HG02938 (cell line): ENCODE measurements at regions not wholly inside any gene's neighbourhood (a gene's known extent, or its start where the extent isn't known, plus 50 kb on each side); places are given as distances from the start of the nearest gene placed in this dataset.

Source experiments
- ATAC-seq: cut with Tn5 transposase; IDR thresholded peaks from one replicate; pipeline ENCODE4 v1.9.1; 2021; ENCODE audit warnings: mild to moderate bottlenecking, moderate library complexity; ENCODE audit not compliant: unreplicated experiment

DNA sequence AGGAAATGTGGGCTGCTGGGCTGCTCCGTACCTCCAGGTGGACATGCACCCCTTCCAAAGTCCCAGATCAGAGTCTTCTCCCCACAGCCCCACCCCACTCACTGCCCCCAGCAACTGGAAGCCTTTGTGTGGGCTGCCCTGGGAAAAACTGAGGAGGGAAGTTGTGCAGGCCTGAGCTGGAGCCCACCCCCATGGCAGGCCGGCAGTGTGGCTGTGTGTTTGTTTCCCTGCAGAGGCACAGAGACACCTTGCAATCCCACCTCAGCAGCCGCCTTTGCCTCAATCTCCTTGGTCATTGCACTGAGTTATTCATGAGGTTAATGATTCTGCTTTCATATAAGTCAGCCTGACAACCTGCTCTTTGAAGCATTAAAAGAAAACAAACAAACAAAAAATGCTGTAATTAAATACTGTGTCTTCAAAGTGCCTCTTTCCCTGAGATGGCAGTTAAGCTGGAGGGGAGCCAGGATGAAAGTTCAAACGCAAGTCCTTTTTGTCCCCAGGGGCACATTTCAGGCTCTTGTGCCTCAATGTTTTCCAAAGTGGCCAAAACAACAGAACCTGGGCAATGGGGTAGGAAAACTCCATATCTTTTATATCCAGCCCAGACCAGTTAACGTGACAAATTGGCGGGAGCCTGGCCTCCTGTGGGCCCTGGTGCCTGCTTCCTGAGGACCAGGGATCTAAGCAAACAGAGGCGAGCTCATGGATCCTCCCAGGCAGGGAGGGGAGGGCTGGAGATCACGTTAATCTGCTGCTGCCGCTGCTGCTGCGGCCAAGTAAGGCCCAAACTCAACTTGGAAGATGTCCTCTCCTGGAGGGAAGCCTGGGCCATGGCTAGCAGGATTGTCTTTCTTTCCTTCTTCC lies 51.9 kb upstream of the TSPAN11 start:
- ATAC-seq = no peak

GRCh38 chr12:30870491-30871265 lies 55.9 kb upstream of the TSPAN11 start:
- no peak for ATAC-seq

DNA sequence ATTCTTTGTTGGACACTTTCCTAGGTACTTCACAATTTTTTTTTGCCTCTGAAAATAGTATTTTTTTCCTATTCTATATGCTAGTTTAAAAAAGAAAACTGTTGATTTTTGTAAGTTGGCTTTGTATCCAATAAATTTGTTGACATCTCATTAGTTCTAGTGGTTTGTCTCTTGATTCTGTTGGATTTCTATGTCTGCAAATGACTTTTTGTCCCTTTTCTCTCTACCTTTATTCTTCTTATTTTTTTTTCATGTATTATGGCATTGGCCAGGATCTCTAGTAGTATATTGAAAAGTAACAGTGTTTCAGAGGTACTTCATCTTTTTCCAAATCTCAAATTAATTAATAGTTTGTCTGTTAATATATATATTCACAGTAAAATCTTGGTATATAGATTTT lies 59.1 kb upstream of the TSPAN11 start:
- ATAC-seq = no peak

DNA sequence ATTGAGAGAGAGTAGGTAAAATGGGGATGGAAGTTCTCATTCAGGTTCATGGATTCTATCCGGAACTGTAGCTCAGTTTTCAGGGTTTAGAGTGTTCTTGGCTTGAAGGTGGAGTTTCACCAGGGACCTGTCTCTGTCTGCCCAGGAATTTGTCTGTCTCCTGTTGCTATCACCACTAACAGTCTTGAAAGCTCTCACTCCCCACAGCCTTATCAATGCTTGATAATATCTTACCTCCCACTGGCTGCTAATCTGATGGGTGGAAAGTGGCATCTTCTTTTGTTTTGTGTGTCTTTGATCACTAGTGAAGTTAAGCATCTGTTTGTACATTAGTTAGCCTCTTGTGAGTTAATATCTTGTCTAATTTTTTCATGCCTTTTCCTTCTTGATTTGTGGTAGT lies 60.3 kb upstream of the TSPAN11 start:
- no peak for ATAC-seq

DNA sequence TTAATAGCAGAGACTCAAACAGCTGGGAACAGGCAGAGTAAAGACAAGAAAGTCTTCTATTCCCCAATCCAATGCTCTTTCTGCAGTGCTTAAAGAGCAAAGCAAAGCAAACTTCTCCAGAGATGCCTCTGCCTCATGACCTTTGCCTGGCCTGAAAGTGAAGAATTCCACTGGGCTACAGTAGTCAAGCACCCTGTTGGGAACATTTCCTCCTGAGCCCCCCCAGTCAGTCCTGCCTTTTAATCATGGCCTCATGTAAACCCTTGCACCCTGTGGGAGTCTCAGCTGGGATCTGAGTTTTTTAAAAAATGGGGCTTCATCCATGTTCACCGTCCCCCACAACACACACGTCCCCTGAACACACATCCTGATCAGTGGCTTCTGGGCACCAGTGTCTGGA lies 62.7 kb upstream of the TSPAN11 start:
- no peak for ATAC-seq

DNA sequence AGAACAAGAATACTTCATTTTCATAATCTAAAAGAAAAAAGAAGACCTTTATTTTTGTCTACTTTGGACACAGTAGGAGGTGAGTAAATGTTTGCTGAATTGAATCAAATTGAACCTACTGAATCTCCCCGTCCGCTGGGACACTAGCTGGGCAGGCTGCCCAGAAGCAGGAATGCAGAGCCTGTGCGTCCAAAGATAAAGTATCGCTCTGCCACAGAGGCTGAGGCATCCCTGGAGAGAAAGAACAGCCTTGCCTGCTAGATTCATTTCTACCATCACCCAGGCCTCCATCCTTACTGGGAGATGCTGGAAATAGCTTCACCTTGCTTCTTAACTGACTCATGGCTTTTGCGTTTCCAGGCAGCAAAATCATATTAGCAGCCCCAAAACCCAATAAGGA lies 64.1 kb upstream of the TSPAN11 start:
- ATAC-seq = no peak

- no peak for ATAC-seq
These were observed 67.3 kb upstream of the TSPAN11 start for GRCh38 chr12:30859226-30859625.

GRCh38 chr12:30858471-30858870 lies 68.1 kb upstream of the TSPAN11 start:
- no peak for ATAC-seq

DNA sequence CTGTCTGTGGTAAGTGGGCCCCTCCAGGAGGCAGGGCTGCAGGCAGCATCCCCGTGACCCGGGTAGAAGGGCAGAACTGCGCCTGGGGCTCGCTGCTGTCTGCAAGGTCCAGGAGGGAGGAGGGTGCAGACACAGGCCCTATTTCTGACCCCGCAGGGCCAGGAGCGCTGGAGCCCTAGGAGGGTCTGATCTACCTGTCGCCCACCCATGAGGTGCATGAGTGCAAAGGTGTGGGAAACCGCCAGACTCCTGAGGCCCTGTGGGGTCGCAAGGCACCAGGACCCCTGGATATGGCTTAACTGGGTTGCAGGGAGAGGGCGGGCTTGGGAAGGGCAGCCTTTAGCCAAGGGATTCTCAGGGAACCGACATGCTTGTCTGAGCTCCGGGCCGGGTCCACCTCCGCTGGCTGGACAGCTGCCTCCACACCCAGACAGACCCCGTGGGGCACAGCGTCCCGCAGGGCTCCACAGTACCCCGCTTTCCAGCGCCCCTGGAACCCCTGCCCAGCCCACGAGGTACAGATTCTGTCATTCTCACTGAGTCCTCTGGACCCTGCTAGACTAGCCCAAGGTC lies 72.9 kb upstream of the TSPAN11 start:
- no peak for ATAC-seq

- no peak for ATAC-seq
These were observed 75.9 kb upstream of the TSPAN11 start for GRCh38 chr12:30850684-30851083.

GRCh38 chr12:30847259-30847658 lies 79.3 kb upstream of the TSPAN11 start:
- no peak for ATAC-seq

GRCh38 chr12:30846776-30847175 lies 79.8 kb upstream of the TSPAN11 start:
- no peak for ATAC-seq

DNA sequence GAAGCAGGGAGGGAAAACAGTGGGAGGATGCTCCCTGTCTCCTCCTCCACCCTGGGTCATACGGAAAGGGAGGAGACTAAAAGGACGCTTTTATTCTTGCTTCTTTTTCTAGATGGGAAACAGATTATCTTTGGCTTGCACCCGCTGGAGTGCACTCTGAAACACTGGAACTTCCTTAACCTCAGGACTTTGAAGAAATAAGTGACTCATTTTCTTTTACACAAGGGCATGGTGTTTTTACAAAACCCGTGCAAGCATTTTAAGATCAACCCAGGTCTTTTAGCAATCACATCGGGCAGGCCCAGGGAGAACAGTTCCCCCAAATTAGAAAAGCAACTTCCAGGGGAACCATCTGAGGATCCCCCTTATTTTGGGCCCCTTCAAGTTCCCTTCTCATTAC lies 80.9 kb upstream of the TSPAN11 start:
- ATAC-seq = no peak

- no peak for ATAC-seq
These were observed 83.3 kb upstream of the TSPAN11 start for GRCh38 chr12:30843211-30843610.

DNA sequence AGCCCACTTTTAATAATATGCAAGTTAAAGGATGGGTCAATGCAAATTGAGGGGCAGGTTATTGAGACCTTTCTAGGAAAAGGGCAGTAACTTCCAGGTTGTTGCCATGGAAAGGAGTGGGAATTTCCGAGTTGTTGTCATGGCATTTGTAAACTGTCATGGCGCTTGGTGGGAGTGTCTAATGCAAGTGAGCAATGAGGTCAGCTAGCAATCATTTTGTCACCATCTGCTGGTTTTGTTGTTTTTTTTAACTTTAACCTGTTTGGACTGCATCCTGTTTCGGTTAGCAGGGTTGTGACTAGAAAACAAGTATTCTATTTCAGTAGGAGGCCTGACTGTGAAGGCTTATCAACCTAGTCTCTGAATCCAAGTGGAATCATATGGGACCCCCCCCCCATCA lies 85.8 kb upstream of the TSPAN11 start:
- ATAC-seq = no peak

- no peak for ATAC-seq
These were observed 85.0 kb upstream of the CAPRIN2 start for GRCh38 chr12:30839643-30840220.

GRCh38 chr12:30837595-30837994 lies 82.8 kb upstream of the CAPRIN2 start:
- no peak for ATAC-seq

GRCh38 chr12:30836656-30837445 lies 82.1 kb upstream of the CAPRIN2 start:
- no peak for ATAC-seq

DNA sequence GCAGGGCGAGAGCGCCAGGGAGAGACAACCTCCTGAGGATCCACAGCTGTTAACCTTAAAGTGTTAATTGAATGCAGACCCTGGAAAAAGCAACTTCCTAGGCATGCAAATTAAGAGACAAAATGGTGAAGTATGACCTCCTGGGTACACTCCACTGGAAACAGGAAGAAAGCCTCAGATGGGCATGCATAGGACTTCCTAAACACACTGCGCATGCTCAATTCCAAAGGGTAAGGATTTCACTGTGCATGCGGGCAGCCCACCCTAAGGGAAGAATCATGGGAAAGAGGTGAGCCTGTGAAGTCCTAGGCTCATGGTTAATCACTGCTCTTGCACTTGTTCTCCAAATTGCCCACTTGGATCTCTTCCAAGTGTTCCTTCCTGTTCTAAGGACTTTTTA lies 80.5 kb upstream of the CAPRIN2 start:
- ATAC-seq = no peak

GRCh38 chr12:30830751-30831150 lies 76.0 kb upstream of the CAPRIN2 start:
- no peak for ATAC-seq

DNA sequence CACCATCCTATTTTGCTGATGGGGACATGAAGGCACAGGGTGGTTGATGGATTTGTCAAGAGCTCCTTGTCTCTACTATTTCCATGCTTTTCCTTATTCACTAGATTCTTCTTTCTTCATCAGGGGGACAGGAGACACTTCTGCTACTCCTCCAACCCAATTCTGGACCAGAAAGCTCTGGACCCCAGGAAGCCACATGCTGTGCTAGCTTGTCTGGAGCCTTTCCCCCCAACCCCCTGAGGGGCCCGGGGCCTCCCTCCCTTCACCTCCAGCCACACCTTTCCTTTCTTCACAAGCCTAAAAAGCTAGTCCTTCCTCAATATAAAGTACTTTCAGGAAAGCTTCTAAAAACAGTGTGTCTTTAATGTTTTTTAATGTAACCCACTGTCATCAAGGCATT lies 75.1 kb upstream of the CAPRIN2 start:
- ATAC-seq = no peak
